Spleen (tissue), 7 donors: ENCODE measurements at regions not wholly inside any gene's neighbourhood (a gene's known extent, or its start where the extent isn't known, plus 50 kb on each side); places are given as distances from the start of the nearest gene placed in this dataset.

Source experiments
- POLR2A ChIP-seq, 3 donors: fragments of 450-650 bp; IDR thresholded peaks; one replicate each; pipeline ENCODE4 v1.5.1; 2017; ENCODE audit warnings: antibody characterized with exemption in 3 of 3, mild to moderate bottlenecking in 1 of 3
- POLR2AphosphoS5 ChIP-seq, 3 donors: sonication (generic); formaldehyde crosslinking; IDR thresholded peaks; one replicate each; pipeline ENCODE4 v1.5.1; 2017; ENCODE audit warnings: antibody characterized with exemption in 3 of 3
- TF ChIP-seq, protein P1 (sequence below), 11 experiments: fragments of 200-600 bp in 7 of 11; fragments of 450-650 bp in 4 of 11; sonication (generic) in 4 of 11; IDR thresholded peaks in 8 of 11; conservative IDR thresholded peaks in 3 of 11; 1 replicate in 7 of 11; 2 replicates in 4 of 11; pipeline versions ENCODE4 v1.4.0 to v1.8.0; 2016 to 2021; ENCODE audit warnings: antibody characterized with exemption in 11 of 11, inconsistent platforms in 4 of 11, mild to moderate bottlenecking in 1 of 11
- donor health status: DM: no; HTN: no; CAD: no; lungs with moderate emphysema.
- donor health status: DM: no; HTN: no; CAD: no.
- donor health status: DM: no; HTN: no; CAD: no.

DNA sequence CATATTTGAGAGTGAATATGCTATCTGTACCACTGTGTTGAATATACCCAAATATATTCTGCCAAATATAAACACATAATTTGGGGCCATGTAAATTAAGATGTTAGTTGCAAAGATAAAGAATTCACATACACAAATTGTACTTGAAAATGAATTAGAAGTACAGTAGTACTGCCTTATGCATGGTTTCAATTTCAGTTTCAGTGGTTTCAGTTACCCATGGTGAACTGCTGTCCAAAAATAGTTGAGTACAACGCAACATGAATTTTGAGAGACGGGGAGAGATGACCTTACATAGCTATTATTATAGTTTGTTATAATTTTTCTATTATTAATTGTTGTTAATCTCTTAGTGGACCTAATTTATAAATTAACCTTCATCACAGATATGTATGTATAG is 1313.0 kb upstream of the FAM98A start:
- TF ChIP-seq, protein P1, sequence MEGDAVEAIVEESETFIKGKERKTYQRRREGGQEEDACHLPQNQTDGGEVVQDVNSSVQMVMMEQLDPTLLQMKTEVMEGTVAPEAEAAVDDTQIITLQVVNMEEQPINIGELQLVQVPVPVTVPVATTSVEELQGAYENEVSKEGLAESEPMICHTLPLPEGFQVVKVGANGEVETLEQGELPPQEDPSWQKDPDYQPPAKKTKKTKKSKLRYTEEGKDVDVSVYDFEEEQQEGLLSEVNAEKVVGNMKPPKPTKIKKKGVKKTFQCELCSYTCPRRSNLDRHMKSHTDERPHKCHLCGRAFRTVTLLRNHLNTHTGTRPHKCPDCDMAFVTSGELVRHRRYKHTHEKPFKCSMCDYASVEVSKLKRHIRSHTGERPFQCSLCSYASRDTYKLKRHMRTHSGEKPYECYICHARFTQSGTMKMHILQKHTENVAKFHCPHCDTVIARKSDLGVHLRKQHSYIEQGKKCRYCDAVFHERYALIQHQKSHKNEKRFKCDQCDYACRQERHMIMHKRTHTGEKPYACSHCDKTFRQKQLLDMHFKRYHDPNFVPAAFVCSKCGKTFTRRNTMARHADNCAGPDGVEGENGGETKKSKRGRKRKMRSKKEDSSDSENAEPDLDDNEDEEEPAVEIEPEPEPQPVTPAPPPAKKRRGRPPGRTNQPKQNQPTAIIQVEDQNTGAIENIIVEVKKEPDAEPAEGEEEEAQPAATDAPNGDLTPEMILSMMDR (IDR thresholded peaks at IDR 0.05 in 8 of 11, conservative IDR thresholded peaks at IDR 0.05 in 3 of 11), result no peak
- no peak for TF ChIP-seq POLR2A (IDR thresholded peaks at IDR 0.05)
- no peak for TF ChIP-seq POLR2AphosphoS5 (IDR thresholded peaks at IDR 0.05)
